A673 (cell line): ENCODE measurements at regions not wholly inside any gene's neighbourhood (a gene's known extent, or its start where the extent isn't known, plus 50 kb on each side); places are given as distances from the start of the nearest gene placed in this dataset.

Experiments used
- BruUV-seq: library from RNA; stranded (reverse); fragments of 400-500 nt; replicated peaks from 2 replicates; lab custom pipeline; 2021; lab: Mats Ljungman, UMichigan
- CTCF ChIA-PET: fragments of 300-600 bp; sonication (Branson Sonifier 250); formaldehyde crosslinking; loops from one replicate; lab custom pipeline; 2022; ENCODE audit warnings: antibody characterized with exemption; lab: Charles Lee
- POLR2A ChIA-PET: fragments of 300-600 bp; sonication (Branson Sonifier 250); formaldehyde crosslinking; loops from one replicate; lab custom pipeline; 2022; ENCODE audit warnings: antibody characterized with exemption; ENCODE audit not compliant: low non-redundant PET; lab: Charles Lee
- DNase-seq: peaks from one replicate; pipeline ENCODE4 v3.0.0-alpha.2; 2015; ENCODE audit warnings: low spot score
- H3K27ac ChIP-seq: fragments of 200-600 bp; sonication (generic); 2 replicates; pipeline ENCODE4 v1.5.1; 2016; ENCODE audit warnings: mixed run types, low read depth, mild to moderate bottlenecking, mixed read lengths, antibody characterized with exemption, low read length; ENCODE audit not compliant: poor library complexity, severe bottlenecking
- H3K27me3 ChIP-seq: fragments of 200-600 bp; sonication (generic); replicated peaks from 2 replicates; pipeline ENCODE4 v1.6.1; 2017; ENCODE audit warnings: mixed run types, low read depth, mild to moderate bottlenecking, mixed read lengths, antibody characterized with exemption, low read length; ENCODE audit not compliant: insufficient read depth, poor library complexity
- H3K36me3 ChIP-seq: fragments of 200-600 bp; sonication (generic); 2 replicates; pipeline ENCODE4 v1.6.1; 2016; ENCODE audit warnings: mixed run types, mild to moderate bottlenecking, mixed read lengths, antibody characterized with exemption, low read length; ENCODE audit not compliant: insufficient read depth, poor library complexity, severe bottlenecking
- H3K4me1 ChIP-seq: fragments of 200-600 bp; sonication (generic); 2 replicates; pipeline ENCODE4 v1.6.1; 2017; ENCODE audit warnings: mixed run types, mild to moderate bottlenecking, mixed read lengths, antibody characterized with exemption, low read length; ENCODE audit not compliant: insufficient read depth, poor library complexity, severe bottlenecking
- H3K4me3 ChIP-seq: fragments of 200-600 bp; sonication (generic); 2 replicates; pipeline ENCODE4 v1.5.1; 2016; ENCODE audit warnings: low read depth, mixed run types, mild to moderate bottlenecking, mixed read lengths, low read length; ENCODE audit not compliant: poor library complexity, severe bottlenecking
- H3K9me3 ChIP-seq: fragments of 200-600 bp; sonication (generic); 2 replicates; pipeline ENCODE4 v1.6.1; 2016; ENCODE audit warnings: mixed run types, low read depth, mild to moderate bottlenecking, mixed read lengths, antibody characterized with exemption, low read length; ENCODE audit not compliant: poor library complexity, severe bottlenecking
- CTCF ChIP-seq: fragments of 300-800, 200-600 bp; sonication (generic); conservative IDR thresholded peaks from 2 replicates; pipeline ENCODE4 v1.5.1; 2017; ENCODE audit warnings: low read depth, mild to moderate bottlenecking, antibody characterized with exemption, low read length, moderate library complexity, mixed read lengths
- intact Hi-C: fragments of 100-400 bp; cut with micrococcal nuclease; formaldehyde crosslinking; loops from one replicate; pipeline ENCODE4 v1.10.0; 2022; ENCODE audit not compliant: unreplicated experiment

GRCh38 chr6:11663519-11663918 is 115.1 kb downstream of the ADTRP start:
- H3K4me1 ChIP-seq, result no peaks in the 10 kb centered on the region
- BruUV-seq, result no TSS peak
- TF ChIP-seq CTCF, result no peak
- DNase-seq, result no peak
- H3K36me3 ChIP-seq, result no peaks in the 10 kb centered on the region
- ChIA-PET CTCF (no interaction called here), POLR2A (no interaction called here)
- H3K27me3 ChIP-seq, result no peaks in the 10 kb centered on the region
- H3K4me3 ChIP-seq, result no peak overlapping the region
- no peak overlapping the region for H3K27ac ChIP-seq
- H3K9me3 ChIP-seq, result no peaks in the 10 kb centered on the region
- intact Hi-C loops, result no loop called here
